ENCODE measurements at regions not wholly inside any gene's neighbourhood (a gene's known extent, or its start where the extent isn't known, plus 50 kb on each side); places are given as distances from the start of the nearest gene placed in this dataset.
"Not testable (repeated sequence)": the region's sequence is repeated elsewhere in the genome, so short reads cannot be mapped to it uniquely, and the experiment has no call there.

DNA sequence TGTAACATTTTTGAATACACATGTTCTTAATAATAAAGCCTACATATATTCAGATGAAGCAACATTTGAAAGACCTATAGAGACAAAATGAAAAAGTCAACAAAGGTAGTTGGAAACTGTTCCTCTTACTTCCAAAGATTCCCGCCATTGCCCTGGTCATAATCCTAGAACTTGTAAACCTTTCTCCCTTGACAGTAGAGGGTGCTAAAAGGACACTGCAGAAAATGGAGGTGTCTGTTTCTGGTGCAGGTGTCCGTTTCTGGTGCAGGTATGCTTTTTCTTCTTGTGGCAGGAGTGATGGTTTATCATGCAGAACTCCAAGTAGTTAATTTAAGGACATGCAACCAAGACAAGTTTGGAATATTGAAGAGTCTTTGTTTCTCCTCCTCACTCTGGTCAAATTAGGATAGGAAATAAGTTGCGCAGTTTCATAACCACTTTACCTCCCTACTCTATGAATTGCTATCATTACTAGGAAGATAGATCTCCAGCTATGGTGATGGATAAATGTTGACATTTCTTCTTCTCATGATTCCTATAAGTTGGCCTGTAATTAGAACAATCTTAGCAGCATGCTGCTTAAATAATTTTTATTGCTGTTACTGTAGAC lies 56.0 kb upstream of the FAM174A start:
- peak; percentile 18 to 41 for DNase-seq (ENCODE audit: low read depth in 2 of 2)

DNA sequence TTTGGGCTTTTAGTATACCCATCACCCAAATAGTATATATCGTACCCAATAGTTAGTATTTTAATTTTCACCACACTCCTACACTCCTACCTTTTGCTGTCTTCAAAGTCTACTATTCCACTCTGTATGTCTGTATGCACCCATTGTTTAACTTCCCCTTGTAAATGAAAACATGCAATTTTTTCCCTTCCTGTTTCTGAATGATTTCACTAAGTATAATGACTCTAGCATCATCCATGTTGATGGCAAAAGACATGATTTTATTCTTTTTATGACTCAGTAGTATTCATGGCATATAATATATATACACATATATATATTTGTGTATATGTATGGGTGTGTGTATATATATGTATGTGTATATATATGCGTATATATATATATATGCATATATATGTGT lies 63.1 kb upstream of the FAM174A start:
- no peak for DNase-seq (ENCODE audit: low read depth in 2 of 2)

DNA sequence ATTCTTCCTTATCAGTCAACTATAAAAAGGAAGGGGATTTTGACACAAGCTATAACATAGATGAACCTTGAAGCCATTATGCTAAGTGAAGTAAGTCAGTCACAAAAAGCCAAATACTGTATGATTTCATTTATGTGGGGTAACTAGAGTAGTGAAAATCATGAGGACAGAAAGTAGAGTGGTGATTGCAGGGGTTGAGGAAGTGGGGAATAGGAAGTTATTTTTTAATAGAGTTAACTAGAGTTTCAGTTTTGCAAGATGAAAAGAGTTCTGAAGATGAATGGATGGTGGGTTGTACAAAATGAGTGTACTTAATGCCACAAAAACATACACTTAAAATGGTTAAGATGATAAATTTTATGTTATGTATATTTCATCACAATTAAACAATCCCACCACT lies 65.4 kb upstream of the FAM174A start:
- DNase-seq (ENCODE audit: low read depth in 2 of 2): no peak

DNA sequence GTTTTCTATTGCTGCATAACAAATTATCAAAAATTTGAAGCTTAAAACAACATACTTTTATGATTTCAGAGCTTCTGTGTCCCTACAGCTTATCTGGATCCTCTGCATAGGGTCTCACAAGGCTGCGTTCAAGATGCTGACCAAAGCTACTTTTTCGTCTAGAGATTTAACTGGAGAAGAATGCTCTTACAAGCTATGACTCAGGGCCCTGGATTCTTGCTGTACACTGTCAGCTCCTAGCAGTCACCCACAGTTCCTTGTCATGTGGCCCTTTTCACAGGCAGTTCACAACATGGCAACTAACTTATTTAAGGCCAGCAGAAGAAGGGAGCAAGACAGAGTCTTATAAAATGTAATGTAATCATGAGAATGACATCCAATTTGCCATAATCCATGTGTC lies 70.8 kb upstream of the FAM174A start:
- DNase-seq (ENCODE audit: low read depth in 2 of 2): no peak

DNA sequence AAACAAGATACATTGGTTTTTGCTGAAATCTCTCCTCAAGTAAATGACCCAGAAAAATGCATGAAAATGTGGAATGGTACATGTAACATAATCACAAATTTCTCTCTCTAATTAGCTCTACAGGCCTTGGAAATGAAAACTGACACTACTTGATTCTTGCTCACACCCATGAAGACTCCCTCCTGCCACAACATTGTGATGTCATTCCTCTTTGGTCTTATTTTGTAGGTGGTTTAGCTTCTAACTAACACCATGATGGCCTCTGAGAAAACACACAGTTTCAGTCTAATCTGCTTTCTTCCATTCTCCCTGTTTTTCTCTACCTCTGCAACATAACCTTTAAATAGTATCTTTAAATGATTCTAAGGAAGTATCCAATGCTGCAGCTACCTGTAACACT lies 78.6 kb upstream of the FAM174A start:
- no peak for DNase-seq (ENCODE audit: low read depth in 2 of 2)

DNA sequence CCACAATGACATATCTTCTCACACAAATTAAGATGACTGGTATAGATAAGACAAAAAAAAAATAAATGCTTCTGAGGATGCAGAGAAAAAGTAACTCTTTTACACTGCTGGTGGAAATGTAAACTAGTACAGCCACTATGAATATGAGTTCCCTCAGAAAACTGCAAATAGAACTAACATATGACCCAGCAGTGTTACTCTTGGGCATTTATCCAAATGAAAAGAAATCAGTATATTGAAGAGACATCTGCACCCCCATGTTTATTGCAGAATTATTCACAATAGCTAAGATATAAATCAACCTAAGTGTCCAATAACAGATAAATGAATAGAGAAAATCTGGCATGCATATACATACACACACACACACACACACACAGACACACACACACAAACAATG lies 83.0 kb upstream of the FAM174A start:
- DNase-seq (ENCODE audit: low read depth in 2 of 2): no peak

DNA sequence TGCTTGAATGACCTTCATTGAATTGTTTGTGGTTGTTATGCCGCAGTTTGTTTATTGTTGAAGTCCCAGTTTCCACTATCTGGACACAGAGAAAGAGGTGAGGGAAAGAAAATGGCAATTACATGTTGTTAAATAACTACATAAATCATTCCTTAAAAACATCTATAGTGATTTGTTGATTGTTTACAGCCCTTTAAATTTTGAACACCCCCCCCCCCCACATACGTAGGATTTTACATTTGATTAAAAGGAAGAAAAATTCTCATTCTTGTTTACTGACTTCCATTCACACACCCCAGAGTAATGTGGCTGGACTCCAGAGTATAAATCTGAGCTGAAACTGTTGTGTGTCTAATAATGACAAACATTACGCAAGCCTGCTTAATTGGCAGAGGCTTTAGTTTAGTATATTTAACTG lies 87.1 kb upstream of the FAM174A start:
- no peak for DNase-seq (ENCODE audit: low read depth in 2 of 2)

DNA sequence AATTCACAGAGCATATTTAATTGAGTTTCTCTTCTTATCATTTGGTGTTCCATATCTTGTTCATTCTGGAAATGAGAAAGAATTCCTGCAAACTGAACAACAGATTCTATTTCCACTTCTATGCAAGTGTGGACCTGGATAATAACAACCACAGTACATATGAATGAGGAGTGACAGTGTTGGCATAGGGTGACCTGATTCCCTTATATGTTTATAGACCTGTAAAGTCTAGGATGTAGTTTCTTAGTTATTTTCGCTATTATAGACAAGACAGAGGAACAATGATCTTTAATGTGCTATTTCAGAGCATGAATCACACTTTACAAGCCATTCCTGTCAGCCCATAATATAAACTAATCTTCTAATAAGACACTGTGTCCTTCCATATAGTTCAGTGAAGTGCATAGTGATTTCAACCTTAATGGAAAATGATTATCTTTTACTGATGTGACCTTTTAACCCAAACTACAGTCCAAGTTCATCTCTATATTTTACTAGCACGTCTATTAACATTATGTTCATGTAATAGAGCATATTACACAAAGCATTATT lies 88.2 kb upstream of the FAM174A start:
- DNase-seq (ENCODE audit: low read depth in 2 of 2): no peak

DNA sequence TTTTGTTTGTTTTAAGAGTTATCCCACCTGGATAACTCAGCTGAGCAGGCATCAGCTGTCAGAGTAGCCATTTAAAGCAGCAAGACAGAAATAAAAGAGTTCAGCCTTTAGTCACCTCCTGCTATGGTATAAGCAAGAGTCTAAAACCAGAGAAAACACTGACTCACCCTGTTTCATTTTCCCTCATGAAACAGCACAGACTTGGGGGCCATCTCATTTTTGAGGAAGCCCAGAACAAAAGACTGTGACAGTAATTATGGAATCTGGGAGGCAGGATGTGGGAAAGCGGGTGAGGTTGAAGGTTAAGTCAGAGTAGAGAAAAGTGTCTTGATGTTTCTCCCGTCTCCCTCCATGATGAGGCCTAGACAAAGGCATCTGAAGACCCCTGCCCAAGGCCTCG lies 90.2 kb upstream of the FAM174A start:
- DNase-seq (ENCODE audit: low read depth in 2 of 2): no peak

DNA sequence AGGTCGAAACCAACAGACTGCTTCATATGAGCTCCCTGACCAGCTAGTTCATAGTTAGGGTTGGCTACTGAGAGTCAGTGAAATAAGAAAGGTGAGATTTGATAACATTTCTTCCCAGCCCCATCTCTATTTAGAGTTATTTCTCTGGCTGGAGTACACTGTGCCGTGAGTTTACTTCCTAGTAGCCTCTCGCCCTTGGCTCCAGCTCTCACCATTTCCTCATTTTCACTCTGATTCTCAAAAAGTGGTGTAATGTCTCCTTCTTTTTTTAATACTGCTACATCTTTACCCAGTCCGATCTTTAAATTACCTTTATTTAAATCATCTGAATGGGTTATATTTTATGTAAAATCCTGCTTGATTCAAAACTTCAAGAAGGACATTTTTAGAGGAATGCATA lies 100.4 kb upstream of the FAM174A start:
- DNase-seq (ENCODE audit: low read depth in 2 of 2): no peak

DNA sequence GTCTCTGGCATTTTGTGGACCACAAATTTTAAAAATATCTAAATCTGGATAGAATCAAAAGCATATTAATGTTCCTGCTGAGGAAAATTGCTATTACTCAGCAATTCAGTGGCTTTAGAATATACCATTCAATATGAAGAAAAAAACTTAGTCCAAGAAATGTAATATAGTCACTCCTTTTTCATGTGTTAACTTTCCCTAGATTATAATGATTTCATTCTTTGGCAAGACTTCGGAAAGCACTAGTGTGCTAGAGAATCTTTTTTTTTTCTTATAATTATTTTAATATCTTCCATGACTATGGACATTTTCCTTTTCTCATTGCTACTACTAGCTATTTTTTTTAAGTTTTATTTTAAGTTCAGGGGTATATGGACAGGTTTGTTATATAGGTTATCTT lies 102.4 kb upstream of the FAM174A start:
- no peak for DNase-seq (ENCODE audit: low read depth in 2 of 2)

DNA sequence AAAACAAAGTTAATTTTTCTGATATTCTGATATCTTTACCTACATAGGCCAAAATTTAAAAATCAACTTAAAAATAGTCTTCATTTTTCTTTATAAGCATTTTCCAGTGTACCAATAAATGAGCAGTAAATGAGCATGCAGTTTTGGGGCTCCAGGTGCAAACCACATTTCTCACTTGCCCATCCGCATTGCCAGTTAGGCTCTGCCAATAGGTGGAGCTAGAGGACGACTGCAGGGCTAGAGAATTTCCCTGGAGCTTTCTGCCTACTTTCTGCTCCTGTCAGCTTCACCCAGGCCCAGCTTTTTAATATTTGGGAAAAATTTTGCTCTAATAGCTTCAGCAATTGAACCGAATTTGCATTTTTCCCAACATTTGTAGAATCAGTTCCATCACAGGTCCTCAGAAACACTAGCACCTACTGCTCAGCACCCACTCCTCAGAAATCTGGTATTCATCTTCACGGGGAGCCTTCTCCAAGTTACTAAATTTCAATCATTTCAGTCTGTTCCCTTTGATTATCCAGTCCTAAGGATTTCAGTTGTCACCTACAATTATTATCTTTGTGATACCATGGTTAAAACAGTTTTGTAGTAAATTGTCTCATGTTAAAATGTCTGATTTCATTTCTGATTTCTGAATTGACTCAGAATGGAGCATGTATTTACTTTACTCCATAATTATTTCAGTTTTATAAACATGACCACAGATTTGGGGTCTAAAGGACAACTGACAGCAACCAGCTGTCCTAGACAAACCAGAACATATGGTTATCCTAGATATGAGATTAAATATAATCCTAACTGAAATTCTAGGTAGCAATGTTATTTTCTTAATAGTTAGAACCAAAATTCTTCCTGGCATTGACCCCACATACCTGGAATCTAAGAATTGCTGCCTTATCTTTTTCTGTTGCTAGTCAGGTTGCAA lies 104.6 kb upstream of the FAM174A start:
- peak; percentile 11 to 26 for DNase-seq (ENCODE audit: low read depth in 2 of 2)

DNA sequence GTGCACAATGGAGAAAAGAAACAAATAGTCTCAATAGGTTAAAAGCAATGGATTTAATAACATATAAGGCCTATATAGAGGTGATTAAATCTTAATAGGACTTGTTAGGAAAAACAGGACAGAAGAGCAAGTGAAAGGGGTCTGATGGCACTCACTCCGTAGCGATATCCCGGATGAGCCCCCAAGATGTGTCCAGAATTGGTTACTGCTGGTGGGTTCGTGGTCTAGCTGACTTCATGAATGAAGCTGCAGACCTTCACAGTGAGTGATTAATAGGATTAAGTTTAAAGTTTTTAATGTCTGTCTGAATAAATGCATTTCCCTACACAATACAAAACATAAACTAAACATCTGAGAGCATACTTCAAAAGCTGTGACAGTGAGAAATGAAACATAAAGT lies 110.4 kb upstream of the FAM174A start:
- DNase-seq (ENCODE audit: low read depth in 2 of 2): no peak

DNA sequence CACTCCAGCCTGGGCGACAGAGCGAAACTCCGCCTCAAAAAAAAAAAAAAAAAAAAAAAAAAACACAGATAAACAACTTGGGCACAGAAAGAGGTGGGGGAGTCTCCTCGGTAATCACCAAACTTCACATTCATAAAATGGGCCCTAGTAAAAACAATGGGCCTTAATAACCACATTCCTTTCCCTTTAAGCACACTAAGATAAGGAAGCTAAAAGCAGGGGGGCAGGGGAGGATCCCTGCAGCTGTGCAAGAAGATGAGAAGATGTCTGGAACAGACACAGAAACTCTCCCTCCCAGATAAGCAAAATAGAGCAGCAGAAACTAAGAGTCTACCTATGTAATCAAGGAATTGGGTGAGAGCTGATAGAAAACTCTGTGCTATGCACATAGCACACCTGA lies 111.2 kb upstream of the FAM174A start:
- no peak for DNase-seq (ENCODE audit: low read depth in 2 of 2)

DNA sequence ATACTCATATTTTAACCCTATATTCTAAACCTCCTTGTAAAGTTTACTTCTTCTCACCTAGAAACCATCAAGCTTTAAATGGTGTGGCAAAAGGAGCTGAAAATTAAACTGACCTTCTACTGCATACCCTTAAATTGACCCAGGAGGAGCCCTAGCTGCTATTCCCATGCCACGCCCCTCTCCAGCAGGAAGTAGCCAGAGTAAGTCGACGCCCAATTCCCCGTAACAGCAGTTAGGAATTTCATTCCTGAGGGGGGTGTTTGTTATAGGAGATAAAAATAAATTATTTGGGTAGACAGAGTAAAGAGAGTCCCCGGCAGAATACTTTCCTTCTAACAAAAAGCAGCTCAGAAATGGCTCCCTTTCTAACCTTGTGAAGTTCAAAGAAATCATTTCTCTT lies 111.8 kb upstream of the FAM174A start:
- no peak for DNase-seq (ENCODE audit: low read depth in 2 of 2)

DNA sequence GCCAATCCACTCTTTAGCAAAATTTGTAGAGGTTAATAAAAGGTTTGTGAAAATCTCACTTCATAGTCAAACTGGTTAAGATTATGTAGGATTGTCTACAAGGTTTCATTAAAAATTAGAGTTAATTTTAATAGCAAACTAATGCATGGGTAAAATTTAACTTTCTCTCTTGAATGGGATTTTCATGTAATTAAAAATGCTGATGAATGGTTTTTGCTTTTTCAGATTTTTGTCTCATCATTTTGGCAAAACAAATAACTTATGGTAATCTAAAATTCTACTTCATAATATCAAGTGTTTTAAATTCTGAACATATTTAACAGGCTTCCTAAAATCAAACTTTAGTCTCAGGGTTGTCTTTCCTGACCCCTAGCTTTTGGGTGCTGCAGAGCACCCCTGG lies 113.8 kb upstream of the FAM174A start:
- DNase-seq (ENCODE audit: low read depth in 2 of 2): no peak

DNA sequence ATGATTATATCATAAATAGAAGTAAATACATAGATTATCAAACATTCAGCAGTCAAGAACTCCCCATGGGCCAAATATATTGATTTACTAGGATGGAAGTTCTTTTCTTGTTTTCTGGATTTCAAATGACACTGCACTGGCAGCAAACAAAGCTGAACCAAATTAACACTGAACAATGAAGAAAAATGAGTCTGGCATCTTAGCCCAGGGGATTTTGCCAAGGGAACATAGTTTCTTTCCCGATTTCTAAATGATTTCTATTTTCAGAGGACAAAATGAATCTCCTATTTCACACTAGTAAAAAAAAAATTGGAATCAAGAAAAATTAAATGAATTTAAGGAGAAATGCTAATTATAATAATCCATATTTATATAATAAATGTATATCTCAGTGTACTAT lies 116.9 kb upstream of the FAM174A start:
- DNase-seq (ENCODE audit: low read depth in 2 of 2): no peak

DNA sequence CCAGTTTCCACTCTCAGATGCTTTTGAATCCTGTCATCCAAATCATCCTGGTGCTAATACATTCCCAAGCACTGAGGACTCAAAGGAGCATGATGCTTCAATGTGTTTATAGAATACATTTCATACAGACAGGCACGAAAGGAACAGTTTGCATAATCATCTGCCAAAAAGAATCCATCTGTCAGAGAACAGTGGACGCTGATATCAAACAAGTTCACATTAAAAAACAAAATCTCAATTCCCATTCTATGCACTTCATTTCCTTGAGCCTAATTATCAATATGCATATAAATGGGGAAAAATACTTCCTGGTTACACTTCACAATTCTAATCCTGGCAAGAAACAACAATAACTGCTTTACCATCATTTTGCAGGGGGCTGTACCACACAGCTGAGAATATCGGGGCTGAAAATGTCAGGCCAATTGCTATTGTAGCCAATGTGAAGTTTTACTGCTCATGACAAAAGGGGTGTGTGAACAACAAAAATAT lies 125.5 kb upstream of the FAM174A start:
- DNase-seq (ENCODE audit: low read depth in 2 of 2): no peak

DNA sequence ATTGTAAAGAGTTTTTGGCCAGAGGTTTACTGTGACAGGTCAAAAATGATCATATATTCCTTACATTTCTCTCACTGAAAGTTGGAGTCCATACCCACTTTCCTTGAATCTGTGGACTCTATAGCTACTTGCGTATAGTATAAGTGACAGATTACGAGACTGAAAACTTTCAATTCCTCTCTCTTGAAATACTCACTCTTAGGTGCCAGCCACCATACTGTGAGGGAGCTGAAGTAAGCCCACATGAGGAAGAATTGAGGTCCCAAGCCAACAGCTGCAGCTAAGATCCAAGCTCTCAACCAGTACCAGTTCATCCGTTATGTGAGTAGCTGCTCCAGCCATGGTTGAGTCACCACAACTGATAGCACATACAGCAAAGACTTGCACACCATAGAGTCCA lies 128.1 kb upstream of the FAM174A start:
- no peak for DNase-seq (ENCODE audit: low read depth in 2 of 2)

DNA sequence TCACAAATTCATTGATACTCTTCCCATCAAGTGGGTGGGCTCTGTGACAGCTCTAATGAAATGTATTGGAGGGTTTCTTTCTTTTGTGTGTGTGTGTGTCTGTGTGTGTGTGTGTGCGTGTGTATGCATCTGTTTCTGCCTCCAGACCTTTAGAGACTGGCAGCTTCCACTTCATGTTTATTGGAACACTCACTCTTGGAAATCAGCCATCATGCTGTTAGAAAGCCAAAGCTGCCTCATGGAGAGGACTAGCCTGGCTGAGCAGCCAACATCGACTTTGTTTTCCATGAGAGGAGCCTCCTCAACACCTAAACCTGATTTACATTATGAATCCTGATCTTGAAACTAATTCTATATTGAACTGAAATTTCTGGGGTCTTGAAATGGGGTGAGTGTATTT lies 128.5 kb upstream of the FAM174A start:
- no peak for DNase-seq (ENCODE audit: low read depth in 2 of 2)

DNA sequence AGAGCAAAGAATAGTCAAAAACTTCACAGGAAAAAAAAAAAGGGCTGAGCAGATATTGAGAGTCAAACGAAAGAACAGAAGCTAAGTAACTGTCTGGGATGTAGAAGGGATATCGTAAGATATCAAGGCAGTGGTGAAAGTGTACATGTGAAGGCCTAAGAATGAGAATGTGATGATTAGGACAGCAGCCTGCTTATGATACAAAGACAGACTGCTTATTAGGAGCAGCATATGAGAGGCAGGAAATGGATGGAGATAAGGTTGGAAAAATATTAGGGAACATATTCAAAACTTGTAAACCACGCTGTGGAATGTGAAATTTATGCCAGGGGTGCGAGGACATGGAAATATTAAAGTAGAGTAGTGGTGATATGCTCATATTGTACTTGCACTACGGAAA lies 133.1 kb upstream of the FAM174A start:
- DNase-seq (ENCODE audit: low read depth in 2 of 2): no peak

DNA sequence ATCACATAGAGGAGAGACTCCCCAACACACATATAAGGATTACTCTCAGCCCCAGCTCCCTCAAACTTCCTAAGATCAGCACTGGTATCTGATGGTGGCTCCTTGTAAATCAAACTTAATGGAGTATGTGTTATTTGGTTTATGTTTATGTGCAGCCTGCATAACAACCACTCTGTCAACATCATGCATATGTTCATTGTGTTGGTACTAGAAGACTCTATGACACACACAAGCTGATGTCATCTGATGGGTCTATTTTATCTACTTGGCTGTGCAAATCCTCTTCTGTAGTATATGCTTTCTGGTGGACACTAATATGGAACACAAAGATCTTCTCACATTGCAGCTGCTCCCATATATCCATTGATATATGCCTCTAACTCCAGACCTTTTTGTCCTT lies 134.0 kb upstream of the FAM174A start:
- no peak for DNase-seq (ENCODE audit: low read depth in 2 of 2)

DNA sequence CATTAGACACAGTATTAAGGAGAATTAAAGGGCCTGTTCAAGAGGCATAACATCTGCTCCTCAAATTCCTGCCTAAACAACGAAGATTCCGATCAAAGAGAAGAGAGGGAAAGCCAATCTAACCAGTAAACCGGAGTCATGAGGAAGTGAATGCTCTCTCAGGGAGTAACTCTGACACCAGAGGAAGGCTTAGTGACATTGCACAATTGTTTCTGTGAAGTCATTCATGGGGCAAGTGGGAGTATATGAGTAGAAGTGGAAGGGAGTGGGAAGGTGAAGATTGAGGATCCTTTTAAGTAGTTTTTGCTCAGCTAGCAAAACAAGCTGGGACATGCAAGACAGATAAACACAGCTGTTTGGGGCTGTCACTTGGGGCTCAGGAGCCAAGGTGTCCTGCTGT lies 136.4 kb upstream of the FAM174A start:
- DNase-seq (ENCODE audit: low read depth in 2 of 2): not testable (repeated sequence)
